K562 (cell line): ENCODE measurements at regions not wholly inside any gene's neighbourhood (a gene's known extent, or its start where the extent isn't known, plus 50 kb on each side); places are given as distances from the start of the nearest gene placed in this dataset.

Source experiments
- ATAC-seq: fragments of 200-7000 bp; cut with Tn5 transposase; 3 replicates; pipeline ENCODE4 v1.9.1; 2020; ENCODE audit warnings: moderate library complexity
- BruUV-seq: library from RNA; stranded (reverse); fragments of 400-500 nt; replicated peaks from 2 replicates; lab custom pipeline; 2021; lab: Mats Ljungman, UMichigan
- CTCF ChIA-PET: fragments of 300-600 bp; formaldehyde crosslinking; extraction: SDS; loops from one replicate; lab custom pipeline; 2021; ENCODE audit warnings: low intra/inter-chr PET ratio; lab: Yijun Ruan, JAX
- POLR2A ChIA-PET: fragments of 300-600, 350-650 bp; sonication (Branson Sonifier 250); formaldehyde crosslinking; extraction: SDS; loops from one replicate; lab custom pipeline; 2021; ENCODE audit warnings: antibody characterized with exemption, inconsistent platforms; lab: Yijun Ruan, JAX
- DNase-seq, 4 experiments: peaks; one replicate each; pipeline versions ENCODE4 v3.0.0 to v3.0.0-alpha.2; 2011 to 2018; ENCODE audit warnings: low spot score in 3 of 4, mixed read lengths in 3 of 4; ENCODE audit errors: extremely low read depth in 1 of 4
- FAIRE-seq: peaks from 2 replicates; lab custom pipeline; 2011; peaks lifted over from hg19 to GRCh38; lab: Jason Lieb, UNC
- H2AFZ ChIP-seq: 2 replicates; pipeline ENCODE4 v1.6.0; 2011; ENCODE audit warnings: low read depth, low read length, control low read depth, inconsistent platforms
- H3K27ac ChIP-seq: fragments of 200-600 bp; 3 replicates; pipeline ENCODE4 v1.8.0; 2011; ENCODE audit warnings: low read depth, mild to moderate bottlenecking, control low read depth, inconsistent platforms, low read length, moderate library complexity, mixed read lengths; ENCODE audit errors: extremely low read depth
- H3K27me3 ChIP-seq, 2 experiments: fragments of 300-600 bp in 1 of 2; 2 replicates in 1 of 2; 3 replicates in 1 of 2; pipeline versions ENCODE4 v1.6.0 to v1.8.0; 2011; ENCODE audit warnings: inconsistent platforms in 2 of 2, low read length in 2 of 2, mild to moderate bottlenecking in 1 of 2, mixed read lengths in 1 of 2, moderate library complexity in 1 of 2; ENCODE audit not compliant: control insufficient read depth in 2 of 2, insufficient read depth in 2 of 2
- H3K36me3 ChIP-seq: fragments of 300-600 bp; 3 replicates; pipeline ENCODE4 v1.8.0; 2011; ENCODE audit warnings: mild to moderate bottlenecking, low read length, inconsistent platforms; ENCODE audit not compliant: control insufficient read depth, insufficient read depth
- H3K4me1 ChIP-seq, 2 experiments: fragments of 200-600 bp in 1 of 2; replicated peaks in 1 of 2; 2 replicates in 1 of 2; 3 replicates in 1 of 2; pipeline versions ENCODE4 v1.5.1 to v1.8.0; 2011; ENCODE audit warnings: inconsistent platforms in 2 of 2, low read length in 2 of 2, mild to moderate bottlenecking in 1 of 2, mixed read lengths in 1 of 2, moderate library complexity in 1 of 2; ENCODE audit not compliant: control insufficient read depth in 2 of 2, insufficient read depth in 2 of 2
- H3K4me2 ChIP-seq: 2 replicates; pipeline ENCODE4 v1.6.1; 2011; ENCODE audit warnings: low read length, control low read depth, inconsistent platforms, mixed read lengths; ENCODE audit not compliant: insufficient read depth
- H3K4me3 ChIP-seq: fragments of 200-600 bp; sonication (generic), shearing (Covaris generic); 2 replicates; pipeline ENCODE4 v1.5.1; 2016; ENCODE audit warnings: control low read depth, inconsistent platforms
- H3K79me2 ChIP-seq: fragments of 200-600 bp; 3 replicates; pipeline ENCODE4 v1.8.0; 2011; ENCODE audit warnings: low read length, inconsistent platforms; ENCODE audit not compliant: control insufficient read depth, insufficient read depth
- H3K9ac ChIP-seq, 2 experiments: 2 replicates each; pipeline versions ENCODE4 v1.6.0 to v1.6.1; 2011; ENCODE audit warnings: low read depth in 2 of 2, low read length in 2 of 2, control low read depth in 1 of 2, inconsistent platforms in 1 of 2, mild to moderate bottlenecking in 1 of 2, mixed read lengths in 1 of 2; ENCODE audit not compliant: insufficient read depth in 1 of 2
- H3K9me1 ChIP-seq: one replicate; pipeline ENCODE4 v1.6.0; 2011; ENCODE audit warnings: inconsistent platforms, mild to moderate bottlenecking, low read length, moderate library complexity; ENCODE audit not compliant: control insufficient read depth, insufficient read depth
- H3K9me3 ChIP-seq: replicated peaks from 2 replicates; pipeline ENCODE4 v1.5.1; 2011; ENCODE audit warnings: low read depth, low read length, inconsistent platforms; ENCODE audit not compliant: control insufficient read depth, insufficient read depth
- H4K20me1 ChIP-seq: replicated peaks from 2 replicates; pipeline ENCODE4 v1.6.1; 2011; ENCODE audit warnings: low read length, inconsistent platforms, mixed read lengths; ENCODE audit not compliant: control insufficient read depth, insufficient read depth
- ARNT ChIP-seq, 2 experiments: fragments of 450-650 bp; IDR thresholded peaks; 2 replicates each; pipeline ENCODE4 v1.6.1; 2016; ENCODE audit warnings: mild to moderate bottlenecking in 1 of 2
- CTBP1 ChIP-seq: fragments of 450-650 bp; IDR thresholded peaks from 2 replicates; pipeline ENCODE4 v1.6.1; 2016; ENCODE audit warnings: borderline replicate concordance
- ETS2 ChIP-seq: IDR thresholded peaks from 2 replicates; pipeline ENCODE4 v1.6.1; 2016; ENCODE audit warnings: borderline replicate concordance, missing genetic modification characterization, mild to moderate bottlenecking, moderate library complexity, missing compliant biosample characterization; ENCODE audit not compliant: poor library complexity, severe bottlenecking
- HNRNPK ChIP-seq: fragments of 200-400 bp; formaldehyde crosslinking; IDR thresholded peaks from one replicate; pipeline ENCODE4 v1.6.1; 2018; ENCODE audit warnings: mild to moderate bottlenecking, low read depth, low read length; ENCODE audit not compliant: poor library complexity, severe bottlenecking
- TAF15 ChIP-seq: fragments of 200-400 bp; formaldehyde crosslinking; IDR thresholded peaks from 2 replicates; pipeline ENCODE4 v1.6.1; 2017; ENCODE audit warnings: mild to moderate bottlenecking, low read depth, low read length, moderate library complexity
- ZNF3 ChIP-seq: fragments of 250-450 bp; sonication (Bioruptor Pico); IDR thresholded peaks from 2 replicates; pipeline ENCODE4 v1.5.0; 2021; ENCODE audit warnings: mild to moderate bottlenecking, moderate library complexity
- ZNF41 ChIP-seq: fragments of 250-450 bp; sonication (Bioruptor Pico); conservative IDR thresholded peaks from 2 replicates; pipeline ENCODE4 v1.4.0; 2020; ENCODE audit warnings: mild to moderate bottlenecking
- WGBS: fragments of 100-300 bp; shearing (Covaris generic); methylation state at CpG from one replicate; pipeline ENCODE4 v1.1.6; 2016; ENCODE audit warnings: low coverage, mixed read lengths; ENCODE audit not compliant: insufficient coverage; ENCODE audit errors: missing lambda C conversion rate; 5-methylcytosine and 5-hydroxymethylcytosine counted together
- in situ Hi-C: fragments of 300-500 bp; cut with MboI; formaldehyde crosslinking; loops from 4 replicates; pipeline ENCODE4 v1.15.0; 2018; ENCODE audit warnings: inconsistent platforms, mixed read lengths
- intact Hi-C: fragments of 100-400 bp; cut with micrococcal nuclease; formaldehyde crosslinking; loops from 2 replicates; pipeline ENCODE4 v1.14.2; 2022
- TF ChIP-seq, protein P1 (sequence below): sonication (generic); formaldehyde crosslinking; IDR thresholded peaks from 2 replicates; pipeline ENCODE4 v1.8.1; 2023; ENCODE audit warnings: mild to moderate bottlenecking, missing genetic modification reagents
- TF ChIP-seq, protein P2 (sequence below), 2 experiments: fragments of 450-650 bp in 1 of 2; sonication (generic) in 1 of 2; formaldehyde crosslinking in 1 of 2; IDR thresholded peaks in 1 of 2; conservative IDR thresholded peaks in 1 of 2; 2 replicates each; pipeline versions ENCODE4 v1.6.1 to v1.8.1; 2016 to 2023; ENCODE audit warnings: mild to moderate bottlenecking in 2 of 2, moderate library complexity in 2 of 2, inconsistent platforms in 1 of 2, missing genetic modification reagents in 1 of 2
- TF ChIP-seq, protein P3 (sequence below): fragments of 250-450 bp; sonication (Bioruptor Pico); IDR thresholded peaks from 2 replicates; pipeline ENCODE4 v1.9.0; 2021; ENCODE audit warnings: mild to moderate bottlenecking, inconsistent platforms

DNA sequence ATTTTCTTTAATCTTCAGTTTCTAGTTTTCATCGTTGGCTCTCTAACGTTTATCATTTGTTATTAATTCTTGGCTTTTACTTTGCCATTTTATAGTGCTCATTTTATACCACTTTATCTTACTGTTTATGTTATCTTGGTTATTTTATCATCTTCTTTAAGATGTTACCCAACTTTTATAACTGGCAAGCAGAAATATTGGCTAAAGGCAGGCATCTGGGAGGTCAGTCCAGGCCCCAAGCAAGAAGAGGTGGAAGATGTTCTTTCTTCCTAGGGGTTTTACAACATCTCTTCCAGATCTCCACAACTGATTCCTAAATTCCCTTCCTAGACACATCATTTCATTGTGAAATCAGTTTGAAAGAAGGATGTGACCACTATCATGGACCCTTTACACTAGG is 208.1 kb downstream of the AHR start:
- 3% methylated on average over 2 of the region's 2 CpGs for WGBS
- Histone ChIP-seq H3K36me3 (no peaks in the 10 kb centered on the region), H3K27me3 (no peaks in the 10 kb centered on the region), H3K9me1 (no peaks in the 10 kb centered on the region), H3K4me2 (no peak overlapping the region), H3K4me1 (no peaks in the 10 kb centered on the region), H3K4me3 (no peak overlapping the region), H4K20me1 (no peaks in the 10 kb centered on the region), H2AFZ (no peak overlapping the region), H3K9ac (no peak overlapping the region), H3K79me2 (no peaks in the 10 kb centered on the region), H3K9me3 (no peaks in the 10 kb centered on the region), H3K27ac (no peak overlapping the region)
- ATAC-seq (no peak), FAIRE-seq (no peak), DNase-seq (no peak)
- intact Hi-C loops = no loop called here
- in situ Hi-C loops = no loop called here
- TF ChIP-seq HNRNPK = no peak
- ChIA-PET POLR2A (no interaction called here), CTCF (no interaction called here)
- no TSS peak for BruUV-seq

DNA sequence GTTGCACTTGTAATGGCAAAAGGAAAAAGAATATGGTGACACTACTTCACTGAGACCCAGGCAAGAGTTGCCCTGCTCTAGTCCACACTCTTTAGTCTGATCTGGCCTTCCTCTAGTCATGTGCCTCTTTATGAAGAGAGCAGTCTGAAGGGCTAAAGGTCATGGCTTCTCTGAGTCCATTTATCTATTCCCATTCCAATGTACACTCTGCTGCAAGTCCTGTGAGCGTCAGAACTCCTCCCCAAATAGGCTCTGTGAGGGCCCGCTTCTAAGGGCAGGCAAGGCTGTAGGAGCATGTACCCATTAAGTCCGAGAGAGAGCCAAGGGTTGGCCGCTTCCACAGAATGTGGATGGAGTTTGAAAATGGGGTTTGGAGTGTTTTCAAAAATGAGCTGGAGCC is 209.3 kb downstream of the AHR start:
- H3K9me3 ChIP-seq = no peaks in the 10 kb centered on the region
- no peaks in the 10 kb centered on the region for H3K79me2 ChIP-seq
- in situ Hi-C loops (no loop called here), intact Hi-C loops (no loop called here)
- H3K4me2 ChIP-seq = no peak overlapping the region
- BruUV-seq = no TSS peak
- H3K4me3 ChIP-seq = no peak overlapping the region
- no peaks in the 10 kb centered on the region for H3K27me3 ChIP-seq
- no peaks in the 10 kb centered on the region for H4K20me1 ChIP-seq
- H3K4me1 ChIP-seq = no peaks in the 10 kb centered on the region
- ChIA-PET CTCF (no interaction called here), POLR2A (no interaction called here)
- H3K36me3 ChIP-seq = no peaks in the 10 kb centered on the region
- H3K9ac ChIP-seq = no peak overlapping the region
- ATAC-seq = no peak
- no peak overlapping the region for H2AFZ ChIP-seq
- no peak overlapping the region for H3K27ac ChIP-seq
- DNase-seq = no peak
- H3K9me1 ChIP-seq = no peaks in the 10 kb centered on the region
- 7% methylated on average over 4 of the region's 4 CpGs for WGBS
- no peak for FAIRE-seq
- TF ChIP-seq ZNF41 (CRISPR knock-in tag) (no peak), ETS2 (no peak), CTBP1 (no peak), ZNF3 (CRISPR knock-in tag) (no peak), TAF15 (no peak), ARNT (IDR thresholded peaks at IDR 0.05) (no peak)
- TF ChIP-seq, protein P1, sequence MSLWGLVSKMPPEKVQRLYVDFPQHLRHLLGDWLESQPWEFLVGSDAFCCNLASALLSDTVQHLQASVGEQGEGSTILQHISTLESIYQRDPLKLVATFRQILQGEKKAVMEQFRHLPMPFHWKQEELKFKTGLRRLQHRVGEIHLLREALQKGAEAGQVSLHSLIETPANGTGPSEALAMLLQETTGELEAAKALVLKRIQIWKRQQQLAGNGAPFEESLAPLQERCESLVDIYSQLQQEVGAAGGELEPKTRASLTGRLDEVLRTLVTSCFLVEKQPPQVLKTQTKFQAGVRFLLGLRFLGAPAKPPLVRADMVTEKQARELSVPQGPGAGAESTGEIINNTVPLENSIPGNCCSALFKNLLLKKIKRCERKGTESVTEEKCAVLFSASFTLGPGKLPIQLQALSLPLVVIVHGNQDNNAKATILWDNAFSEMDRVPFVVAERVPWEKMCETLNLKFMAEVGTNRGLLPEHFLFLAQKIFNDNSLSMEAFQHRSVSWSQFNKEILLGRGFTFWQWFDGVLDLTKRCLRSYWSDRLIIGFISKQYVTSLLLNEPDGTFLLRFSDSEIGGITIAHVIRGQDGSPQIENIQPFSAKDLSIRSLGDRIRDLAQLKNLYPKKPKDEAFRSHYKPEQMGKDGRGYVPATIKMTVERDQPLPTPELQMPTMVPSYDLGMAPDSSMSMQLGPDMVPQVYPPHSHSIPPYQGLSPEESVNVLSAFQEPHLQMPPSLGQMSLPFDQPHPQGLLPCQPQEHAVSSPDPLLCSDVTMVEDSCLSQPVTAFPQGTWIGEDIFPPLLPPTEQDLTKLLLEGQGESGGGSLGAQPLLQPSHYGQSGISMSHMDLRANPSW (CRISPR knock-in tag) = no peak
- TF ChIP-seq, protein P2, sequence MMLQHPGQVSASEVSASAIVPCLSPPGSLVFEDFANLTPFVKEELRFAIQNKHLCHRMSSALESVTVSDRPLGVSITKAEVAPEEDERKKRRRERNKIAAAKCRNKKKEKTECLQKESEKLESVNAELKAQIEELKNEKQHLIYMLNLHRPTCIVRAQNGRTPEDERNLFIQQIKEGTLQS (IDR thresholded peaks at IDR 0.05) = no peak
- TF ChIP-seq, protein P2 (CRISPR knock-in tag; conservative IDR thresholded peaks at IDR 0.05) = no peak
- TF ChIP-seq, protein P3, sequence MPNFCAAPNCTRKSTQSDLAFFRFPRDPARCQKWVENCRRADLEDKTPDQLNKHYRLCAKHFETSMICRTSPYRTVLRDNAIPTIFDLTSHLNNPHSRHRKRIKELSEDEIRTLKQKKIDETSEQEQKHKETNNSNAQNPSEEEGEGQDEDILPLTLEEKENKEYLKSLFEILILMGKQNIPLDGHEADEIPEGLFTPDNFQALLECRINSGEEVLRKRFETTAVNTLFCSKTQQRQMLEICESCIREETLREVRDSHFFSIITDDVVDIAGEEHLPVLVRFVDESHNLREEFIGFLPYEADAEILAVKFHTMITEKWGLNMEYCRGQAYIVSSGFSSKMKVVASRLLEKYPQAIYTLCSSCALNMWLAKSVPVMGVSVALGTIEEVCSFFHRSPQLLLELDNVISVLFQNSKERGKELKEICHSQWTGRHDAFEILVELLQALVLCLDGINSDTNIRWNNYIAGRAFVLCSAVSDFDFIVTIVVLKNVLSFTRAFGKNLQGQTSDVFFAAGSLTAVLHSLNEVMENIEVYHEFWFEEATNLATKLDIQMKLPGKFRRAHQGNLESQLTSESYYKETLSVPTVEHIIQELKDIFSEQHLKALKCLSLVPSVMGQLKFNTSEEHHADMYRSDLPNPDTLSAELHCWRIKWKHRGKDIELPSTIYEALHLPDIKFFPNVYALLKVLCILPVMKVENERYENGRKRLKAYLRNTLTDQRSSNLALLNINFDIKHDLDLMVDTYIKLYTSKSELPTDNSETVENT (CRISPR knock-in tag) = no peak
